ENCODE measurements at regions not wholly inside any gene's neighbourhood (a gene's known extent, or its start where the extent isn't known, plus 50 kb on each side); places are given as distances from the start of the nearest gene placed in this dataset.

DNA sequence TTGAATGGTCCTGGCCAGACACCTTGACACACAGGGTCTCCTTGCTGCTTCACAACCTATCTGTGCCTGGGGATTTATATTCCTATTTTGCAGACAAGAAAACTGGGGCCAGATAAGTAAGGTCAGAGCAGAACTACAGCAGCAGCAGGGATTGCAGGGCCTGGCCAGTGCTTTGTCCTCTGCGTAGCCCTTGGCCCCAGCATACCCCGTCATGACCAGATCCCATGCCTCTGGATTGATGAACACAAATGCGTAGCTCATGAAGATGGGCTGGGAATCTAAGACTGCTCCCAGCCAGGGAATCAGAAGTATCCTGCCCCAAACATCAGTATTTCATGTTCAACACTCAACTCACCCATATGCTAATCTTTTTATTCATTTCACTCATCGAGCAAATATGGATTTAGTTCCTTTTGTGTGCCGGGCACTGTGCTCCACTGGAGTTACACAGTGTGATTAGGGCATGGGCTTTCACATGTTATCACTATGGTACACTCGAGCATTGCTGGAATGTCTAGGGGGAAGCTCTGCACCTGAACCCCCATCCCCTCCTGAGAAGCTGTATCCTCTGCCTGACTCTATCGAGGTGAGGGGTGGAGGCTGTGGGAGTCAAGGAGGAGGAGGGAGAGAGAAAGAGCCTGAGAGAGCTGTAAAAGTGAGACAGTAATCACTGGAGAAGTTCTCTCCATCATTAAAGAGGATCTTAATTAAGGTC lies 143.3 kb downstream of the CYP26B1 start:
- no peak for DNase-seq (ENCODE audit: low spot score)

GRCh38 chr2:72003796-72004195 lies 143.9 kb downstream of the CYP26B1 start:
- no peak for DNase-seq (ENCODE audit: low spot score)

DNA sequence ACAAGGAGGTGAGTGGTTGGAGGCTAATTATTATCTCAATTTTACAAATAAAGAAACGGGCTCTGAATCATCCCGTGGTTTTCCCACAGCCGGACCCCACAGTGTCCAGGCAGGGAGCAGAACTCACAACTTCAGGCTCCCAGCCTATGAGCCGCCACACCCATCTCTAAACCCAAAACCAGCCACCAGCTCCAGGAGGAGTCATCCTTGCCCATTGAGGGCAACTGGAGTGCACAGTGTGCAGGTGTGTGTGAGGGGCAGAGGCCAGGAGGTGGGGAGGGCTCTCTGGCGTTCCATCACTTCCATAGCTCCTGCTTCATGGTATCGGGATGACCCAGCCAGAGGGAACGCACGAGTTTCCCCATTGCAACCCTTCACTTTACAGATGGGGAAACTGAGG lies 144.5 kb downstream of the CYP26B1 start:
- DNase-seq (ENCODE audit: low spot score) = no peak

- no peak for DNase-seq (ENCODE audit: low spot score)
Measured at GRCh38 chr2:72001937-72002690, 145.5 kb downstream of the CYP26B1 start.

DNA sequence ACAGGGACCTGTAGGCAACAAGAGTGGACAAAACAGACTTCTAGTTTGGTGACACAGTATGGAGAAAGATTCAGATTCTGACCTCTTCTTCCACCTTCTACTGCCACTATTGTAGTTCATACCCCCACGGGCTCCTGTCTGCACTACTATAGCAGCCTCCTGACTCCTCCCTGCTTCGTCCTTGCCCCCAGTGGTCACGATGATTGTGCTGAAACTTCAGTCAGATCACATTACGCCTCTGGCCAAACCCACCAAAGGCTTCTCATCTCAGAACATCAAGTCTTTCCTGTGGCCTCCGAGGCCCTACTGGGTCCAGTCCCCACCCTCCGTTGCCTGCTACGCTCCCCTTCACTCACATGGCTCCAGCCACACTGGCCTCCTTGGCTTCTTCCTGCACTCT lies 147.6 kb downstream of the CYP26B1 start:
- no peak for DNase-seq (ENCODE audit: low spot score)

DNA sequence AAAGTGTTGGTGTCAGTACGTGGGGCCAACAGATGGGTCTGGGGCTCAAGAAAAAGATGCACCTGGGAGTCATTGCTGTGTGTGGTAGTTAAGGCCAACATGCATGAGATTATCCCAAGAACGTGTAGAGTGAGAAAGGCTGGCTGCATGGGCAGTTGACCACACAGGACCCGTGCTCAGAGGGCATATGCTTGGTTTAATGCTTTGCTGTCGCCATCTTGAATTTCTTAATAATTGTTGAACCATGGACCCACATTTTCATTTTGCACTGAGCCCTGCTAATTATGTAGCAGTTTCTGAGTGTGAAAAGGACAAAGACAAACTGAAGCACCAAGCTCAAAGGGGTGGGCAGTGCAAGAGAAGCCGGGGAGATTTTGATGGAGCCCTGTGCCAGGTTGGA lies 148.1 kb downstream of the CYP26B1 start:
- DNase-seq (ENCODE audit: low spot score) = no peak

DNA sequence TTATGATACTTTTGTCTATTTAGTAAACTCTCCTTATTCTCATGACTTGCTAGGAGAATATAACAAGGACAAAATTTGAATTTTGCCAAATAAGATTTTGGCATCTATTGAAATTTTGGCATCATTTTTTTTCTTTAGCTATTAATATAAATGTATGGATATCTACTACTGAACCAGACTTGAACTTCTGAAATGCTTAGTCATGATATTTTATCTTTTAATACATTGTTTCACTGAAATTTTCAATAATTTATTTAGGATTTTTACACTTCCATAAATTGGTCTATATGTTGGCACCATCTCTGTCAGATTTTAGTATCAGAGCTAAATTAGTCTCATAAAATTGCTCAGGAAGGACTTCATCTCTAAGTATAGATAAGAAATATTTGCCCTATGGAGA lies 149.8 kb downstream of the CYP26B1 start:
- DNase-seq (ENCODE audit: low spot score) = no peak

DNA sequence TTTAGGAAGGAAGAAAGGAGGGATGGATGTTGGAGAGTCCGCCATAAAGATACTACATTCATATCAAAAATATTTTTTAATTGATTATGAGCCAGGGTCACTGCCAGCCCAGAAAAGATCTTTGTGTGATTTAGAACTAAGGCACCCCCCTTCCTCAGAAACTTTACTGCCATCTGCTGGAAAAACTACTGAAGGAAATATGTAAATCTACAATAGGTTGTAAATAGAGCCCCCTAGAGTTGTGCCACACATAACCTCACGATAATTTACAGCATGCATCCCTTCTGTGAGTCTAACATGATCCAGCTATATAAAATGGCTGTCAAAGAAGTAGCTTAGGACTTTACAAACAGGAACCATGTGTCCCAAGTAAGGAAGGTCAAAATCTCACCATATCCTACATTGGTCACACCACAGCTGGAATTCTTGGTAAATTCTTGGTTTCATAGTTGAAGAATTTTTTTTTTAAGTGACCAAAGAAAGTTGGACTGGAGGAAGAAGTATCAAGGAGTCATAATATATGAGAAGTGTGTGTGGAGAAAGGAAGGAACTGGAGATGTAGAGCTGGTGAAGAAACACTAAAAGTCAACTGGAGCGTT lies 152.5 kb downstream of the CYP26B1 start:
- no peak for DNase-seq (ENCODE audit: low spot score)

- DNase-seq (ENCODE audit: low spot score) = no peak
Measured at GRCh38 chr2:71992036-71992435, 155.6 kb downstream of the CYP26B1 start.

GRCh38 chr2:71991397-71991796 lies 156.3 kb downstream of the CYP26B1 start:
- no peak for DNase-seq (ENCODE audit: low spot score)

DNA sequence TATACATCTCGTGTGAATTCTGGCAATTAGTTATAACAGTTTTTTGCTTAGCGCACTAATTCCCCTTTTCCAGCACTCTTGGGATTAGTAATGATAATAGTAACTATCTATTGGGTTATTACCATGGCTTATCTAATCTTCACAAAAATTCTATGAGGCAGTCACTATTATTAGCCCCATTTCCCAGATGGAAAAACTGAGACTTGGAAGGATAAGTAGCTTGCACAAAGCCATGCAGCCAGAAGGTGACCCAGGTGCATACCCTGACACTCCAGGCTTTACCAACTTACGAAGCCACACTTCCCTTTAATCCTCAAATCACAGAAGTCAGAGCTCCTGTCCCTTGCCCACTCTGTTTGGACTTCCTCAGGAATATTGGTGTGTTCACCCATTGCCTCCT lies 156.8 kb downstream of the CYP26B1 start:
- no peak for DNase-seq (ENCODE audit: low spot score)

DNA sequence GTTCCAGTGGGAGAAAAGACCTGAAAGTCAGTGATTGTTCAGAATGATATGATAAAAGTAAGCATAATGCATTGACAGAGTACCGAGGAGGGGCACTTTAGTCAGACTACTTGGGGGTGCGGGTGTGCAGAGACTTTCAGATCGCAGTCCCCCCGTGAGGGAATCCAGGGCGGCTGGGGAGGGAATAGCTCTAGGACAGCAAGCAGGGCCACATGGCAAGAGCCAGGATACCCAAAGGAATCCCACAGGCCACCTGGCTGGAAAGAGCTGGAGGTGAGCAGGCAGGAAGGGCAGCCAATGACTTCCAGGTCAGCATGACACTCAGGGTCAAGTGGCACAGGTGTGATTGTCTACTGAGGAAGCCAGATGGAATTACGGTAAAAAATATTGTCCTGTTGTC lies 157.5 kb downstream of the CYP26B1 start:
- no peak for DNase-seq (ENCODE audit: low spot score)

DNA sequence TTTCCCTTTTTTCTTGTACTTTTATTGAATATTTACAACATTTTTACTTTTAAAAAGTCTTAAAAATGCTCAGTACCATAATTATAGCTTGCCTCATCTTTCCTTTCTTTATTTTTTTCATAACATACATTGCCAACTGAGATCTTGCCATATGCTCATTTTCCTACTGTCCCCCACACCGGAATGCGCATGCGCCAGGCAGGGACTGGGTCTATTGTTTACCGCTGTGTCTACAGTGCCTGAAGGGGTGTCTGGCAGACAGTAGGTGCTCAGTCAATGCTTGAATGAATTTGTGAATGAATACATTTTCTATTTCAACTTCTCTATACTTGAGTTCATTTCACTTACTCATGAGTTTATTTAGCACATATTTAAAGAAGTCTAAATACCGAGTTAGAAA lies 158.0 kb downstream of the CYP26B1 start:
- DNase-seq (ENCODE audit: low spot score) = no peak

DNA sequence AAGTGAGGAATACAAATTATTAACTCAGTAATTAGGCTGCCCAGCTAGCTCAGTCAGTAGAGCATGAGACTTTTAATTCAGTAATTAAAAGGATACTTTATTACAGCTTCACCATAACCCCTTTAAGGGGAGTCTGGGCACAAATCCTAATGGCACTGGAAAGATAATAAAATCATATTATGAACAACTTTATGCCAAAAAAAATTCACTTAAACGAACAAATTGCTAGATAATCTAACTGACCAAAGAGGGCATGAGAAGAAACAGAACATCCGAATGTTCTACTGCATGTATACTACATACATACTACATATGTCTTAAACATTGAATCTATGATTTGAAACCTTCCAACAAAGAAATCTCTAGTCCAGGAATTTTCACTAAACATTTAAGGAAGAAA lies 159.5 kb downstream of the CYP26B1 start:
- no peak for DNase-seq (ENCODE audit: low spot score)

DNA sequence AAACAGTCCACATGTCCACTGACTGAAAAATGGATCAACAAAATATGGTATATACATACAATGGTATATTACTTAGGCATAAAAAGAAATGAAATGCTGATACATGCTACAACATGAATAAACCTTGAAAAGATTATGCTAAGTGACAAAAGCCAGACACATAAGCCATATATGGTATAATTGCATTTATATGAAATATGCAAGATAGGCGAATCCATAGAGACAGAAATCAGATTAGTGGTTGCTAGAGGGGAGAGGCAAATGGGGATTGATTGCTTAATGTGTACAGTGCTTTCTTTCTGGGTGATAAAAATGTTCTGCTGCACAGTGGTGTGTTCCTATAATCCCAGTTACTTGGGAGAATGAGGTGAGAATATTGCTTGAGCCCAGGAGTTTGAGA lies 171.0 kb downstream of the CYP26B1 start:
- no peak for DNase-seq (ENCODE audit: low spot score)

- no peak for DNase-seq (ENCODE audit: low spot score)
Measured at GRCh38 chr2:71974846-71975245, 172.8 kb downstream of the CYP26B1 start.

DNA sequence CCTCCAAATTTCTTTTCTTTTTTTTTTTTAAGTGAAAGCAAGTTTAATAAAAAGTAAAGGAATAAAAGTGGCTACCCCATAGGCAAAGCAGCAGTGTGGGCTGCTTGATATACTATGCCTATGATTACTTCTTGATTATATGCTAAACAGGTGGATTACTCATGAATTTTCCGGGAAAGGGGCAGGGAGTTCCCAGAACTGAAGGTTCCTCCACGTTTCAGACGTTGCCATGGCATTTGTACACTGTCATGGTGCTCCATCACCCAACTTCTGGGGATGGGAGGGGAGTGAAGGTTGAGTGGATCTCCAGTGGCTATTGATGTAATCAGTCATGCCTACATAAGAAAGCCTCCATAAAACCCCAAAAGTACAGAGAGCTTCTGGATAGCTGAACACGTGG lies 176.2 kb downstream of the CYP26B1 start:
- DNase-seq (ENCODE audit: low spot score) = no peak

- no peak for DNase-seq (ENCODE audit: low spot score)
Measured at GRCh38 chr2:71965530-71965929, 182.1 kb downstream of the CYP26B1 start.

GRCh38 chr2:71962911-71963694 lies 184.6 kb downstream of the CYP26B1 start:
- no peak for DNase-seq (ENCODE audit: low spot score)

- DNase-seq (ENCODE audit: low spot score) = no peak
Measured at GRCh38 chr2:71962350-71962749, 185.3 kb downstream of the CYP26B1 start.

- no peak for DNase-seq (ENCODE audit: low spot score)
Measured at GRCh38 chr2:71961289-71962027, 186.2 kb downstream of the CYP26B1 start.

DNA sequence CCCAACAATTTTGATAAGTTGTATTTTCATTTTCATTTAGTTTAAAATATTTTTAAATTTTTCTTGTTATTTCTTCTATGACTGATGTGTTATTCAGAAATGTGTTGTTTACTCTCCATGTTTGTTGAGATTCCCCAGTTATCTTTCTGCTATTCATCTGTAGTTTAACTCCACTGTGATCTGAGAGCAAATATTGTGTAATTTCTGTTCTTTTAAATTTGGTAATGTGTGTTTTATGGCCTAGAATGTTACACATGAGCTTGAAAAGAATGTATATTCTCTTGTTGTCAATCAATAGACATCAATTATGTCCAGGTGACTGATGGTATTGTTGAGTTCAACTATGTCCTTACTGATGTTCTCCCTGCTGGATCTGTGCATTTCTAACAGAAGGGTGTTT lies 188.2 kb downstream of the CYP26B1 start:
- DNase-seq (ENCODE audit: low spot score) = no peak
